Caco-2 (cell line): ENCODE measurements at regions not wholly inside any gene's neighbourhood (a gene's known extent, or its start where the extent isn't known, plus 50 kb on each side); places are given as distances from the start of the nearest gene placed in this dataset.

Source experiments
- BruUV-seq: library from RNA; stranded (reverse); fragments of 400-500 nt; replicated peaks from 2 replicates; lab custom pipeline; 2021; lab: Mats Ljungman, UMichigan
- CTCF ChIA-PET: fragments of 300-600 bp; sonication (Branson Sonifier 250); formaldehyde crosslinking; loops from one replicate; lab custom pipeline; 2022; ENCODE audit warnings: antibody characterized with exemption; lab: Charles Lee
- POLR2A ChIA-PET: fragments of 300-600 bp; sonication (Branson Sonifier 250); formaldehyde crosslinking; loops from one replicate; lab custom pipeline; 2022; ENCODE audit warnings: antibody characterized with exemption; lab: Charles Lee
- DNase-seq, 2 experiments: peaks; one replicate each; pipeline versions ENCODE4 v3.0.0 to v3.0.0-alpha.2; 2020 to 2022
- H3K27me3 ChIP-seq: replicated peaks from 2 replicates; pipeline ENCODE4 v1.6.0; 2011; ENCODE audit warnings: low read length; ENCODE audit not compliant: control insufficient read depth, insufficient read depth
- H3K36me3 ChIP-seq: 2 replicates; pipeline ENCODE4 v1.5.1; 2011; ENCODE audit warnings: low read length; ENCODE audit not compliant: control insufficient read depth, insufficient read depth
- H3K4me1 ChIP-seq: fragments of 250-450 bp; sonication (Bioruptor Pico); 2 replicates; pipeline ENCODE4 v1.5.1; 2020; ENCODE audit warnings: mild to moderate bottlenecking
- H3K4me3 ChIP-seq: 2 replicates; pipeline ENCODE4 v1.5.1; 2011; ENCODE audit warnings: low read depth, mild to moderate bottlenecking, control low read depth, low read length
- H3K9me3 ChIP-seq: fragments of 250-450 bp; sonication (Bioruptor Pico); 2 replicates; pipeline ENCODE4 v1.5.1; 2020; ENCODE audit warnings: mild to moderate bottlenecking, moderate library complexity
- H3K27ac Mint-ChIP-seq: one replicate; pipeline ENCODE4 v1.8.0; 2022; ENCODE audit warnings: mixed read lengths; ENCODE audit not compliant: unreplicated experiment
- H3K27me3 Mint-ChIP-seq: one replicate; pipeline ENCODE4 v1.8.0; 2022; ENCODE audit warnings: mixed read lengths; ENCODE audit not compliant: insufficient read depth, unreplicated experiment
- H3K36me3 Mint-ChIP-seq: one replicate; pipeline ENCODE4 v1.8.0; 2022; ENCODE audit warnings: mild to moderate bottlenecking, mixed read lengths; ENCODE audit not compliant: insufficient read depth, unreplicated experiment
- H3K4me1 Mint-ChIP-seq: one replicate; pipeline ENCODE4 v1.8.0; 2022; ENCODE audit warnings: low read depth, mixed read lengths; ENCODE audit not compliant: unreplicated experiment
- H3K4me3 Mint-ChIP-seq: one replicate; pipeline ENCODE4 v1.8.0; 2022; ENCODE audit warnings: mild to moderate bottlenecking, moderate library complexity, mixed read lengths; ENCODE audit not compliant: unreplicated experiment
- H3K9me3 Mint-ChIP-seq: one replicate; pipeline ENCODE4 v1.8.0; 2022; ENCODE audit warnings: mixed read lengths; ENCODE audit not compliant: unreplicated experiment
- intact Hi-C: fragments of 100-400 bp; cut with micrococcal nuclease; formaldehyde crosslinking; loops from one replicate; pipeline ENCODE4 v1.10.0; 2022; ENCODE audit not compliant: unreplicated experiment
- TF ChIP-seq, protein P1 (sequence below), 2 experiments: fragments of 200-600 bp in 1 of 2; IDR thresholded peaks; 1 replicate in 1 of 2; 2 replicates in 1 of 2; pipeline versions ENCODE4 v1.5.1 to v1.8.0; 2011 to 2022; ENCODE audit warnings: antibody characterized with exemption in 1 of 2, control low read depth in 1 of 2, inconsistent platforms in 1 of 2, low read depth in 1 of 2, low read length in 1 of 2, mild to moderate bottlenecking in 1 of 2, moderate library complexity in 1 of 2; ENCODE audit not compliant: insufficient read depth in 1 of 2, severe bottlenecking in 1 of 2, unreplicated experiment in 1 of 2

DNA sequence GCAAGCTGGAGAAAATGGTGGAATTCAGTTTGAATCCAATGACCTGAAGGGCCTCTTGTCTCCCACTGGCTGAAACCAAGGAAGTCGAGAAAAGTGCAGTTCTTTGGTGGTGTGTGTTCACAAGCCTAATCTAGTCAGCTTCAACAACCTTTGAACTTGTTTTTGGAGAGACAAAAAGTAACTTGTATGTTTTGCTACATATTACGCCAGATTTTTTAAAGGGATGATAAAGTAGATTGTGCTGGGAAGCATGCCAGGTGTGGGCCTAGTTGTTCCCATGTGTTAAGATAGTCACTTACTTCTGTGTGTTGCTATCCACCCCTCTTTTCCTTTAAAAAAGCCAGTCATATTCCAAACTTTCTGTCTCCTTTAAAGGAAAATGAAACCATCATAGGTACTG is 79.7 kb upstream of the FAM3C start:
- TF ChIP-seq, protein P1, sequence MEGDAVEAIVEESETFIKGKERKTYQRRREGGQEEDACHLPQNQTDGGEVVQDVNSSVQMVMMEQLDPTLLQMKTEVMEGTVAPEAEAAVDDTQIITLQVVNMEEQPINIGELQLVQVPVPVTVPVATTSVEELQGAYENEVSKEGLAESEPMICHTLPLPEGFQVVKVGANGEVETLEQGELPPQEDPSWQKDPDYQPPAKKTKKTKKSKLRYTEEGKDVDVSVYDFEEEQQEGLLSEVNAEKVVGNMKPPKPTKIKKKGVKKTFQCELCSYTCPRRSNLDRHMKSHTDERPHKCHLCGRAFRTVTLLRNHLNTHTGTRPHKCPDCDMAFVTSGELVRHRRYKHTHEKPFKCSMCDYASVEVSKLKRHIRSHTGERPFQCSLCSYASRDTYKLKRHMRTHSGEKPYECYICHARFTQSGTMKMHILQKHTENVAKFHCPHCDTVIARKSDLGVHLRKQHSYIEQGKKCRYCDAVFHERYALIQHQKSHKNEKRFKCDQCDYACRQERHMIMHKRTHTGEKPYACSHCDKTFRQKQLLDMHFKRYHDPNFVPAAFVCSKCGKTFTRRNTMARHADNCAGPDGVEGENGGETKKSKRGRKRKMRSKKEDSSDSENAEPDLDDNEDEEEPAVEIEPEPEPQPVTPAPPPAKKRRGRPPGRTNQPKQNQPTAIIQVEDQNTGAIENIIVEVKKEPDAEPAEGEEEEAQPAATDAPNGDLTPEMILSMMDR (IDR thresholded peaks at IDR 0.05; ENCODE audit: insufficient read depth in 1 of 2, low read depth in 1 of 2, low read length in 1 of 2, severe bottlenecking in 1 of 2, unreplicated experiment in 1 of 2), result no peak
- intact Hi-C loops, result no loop called here
- H3K4me3 Mint-ChIP-seq, result no peak overlapping the region
- H3K36me3 Mint-ChIP-seq, result no peaks in the 10 kb centered on the region
- H3K27me3 ChIP-seq, result no peaks in the 10 kb centered on the region
- H3K27ac Mint-ChIP-seq, result no peak overlapping the region
- no peaks in the 10 kb centered on the region for H3K27me3 Mint-ChIP-seq
- ChIA-PET POLR2A (no interaction called here), CTCF (no interaction called here)
- H3K4me1 ChIP-seq, result no peaks in the 10 kb centered on the region
- no peaks in the 10 kb centered on the region for H3K36me3 ChIP-seq
- no peaks in the 10 kb centered on the region for H3K9me3 ChIP-seq
- no peak for DNase-seq
- no peaks in the 10 kb centered on the region for H3K4me1 Mint-ChIP-seq
- H3K4me3 ChIP-seq, result no peak overlapping the region
- no peaks in the 10 kb centered on the region for H3K9me3 Mint-ChIP-seq
- no TSS peak for BruUV-seq

DNA sequence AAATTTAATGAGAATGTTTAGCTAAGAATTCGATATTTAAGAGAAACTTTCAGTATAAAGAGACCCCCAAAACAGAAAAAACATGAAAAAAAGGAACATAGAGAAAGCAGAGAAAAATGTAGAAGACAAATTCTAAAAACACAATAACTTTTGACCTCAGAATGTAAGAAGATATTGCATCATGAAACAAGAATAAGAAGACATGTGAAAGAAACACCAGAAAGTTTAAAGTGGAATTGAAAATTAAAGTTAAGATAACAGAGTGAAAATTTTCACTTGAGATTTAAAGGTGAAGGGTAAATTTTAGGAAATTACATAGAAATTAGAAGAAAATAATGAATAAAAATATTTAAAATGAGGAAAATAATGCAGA is 78.2 kb upstream of the FAM3C start:
- Histone ChIP-seq H3K9me3 (no peaks in the 10 kb centered on the region), H3K36me3 (no peaks in the 10 kb centered on the region), H3K4me1 (no peaks in the 10 kb centered on the region), H3K27me3 (no peaks in the 10 kb centered on the region), H3K4me3 (no peak overlapping the region)
- DNase-seq, result no peak
- Mint-ChIP-seq H3K9me3 (no peaks in the 10 kb centered on the region), H3K36me3 (no peaks in the 10 kb centered on the region), H3K4me3 (no peak overlapping the region), H3K4me1 (no peaks in the 10 kb centered on the region), H3K27ac (no peak overlapping the region), H3K27me3 (no peaks in the 10 kb centered on the region)
- TF ChIP-seq, protein P1 (IDR thresholded peaks at IDR 0.05; ENCODE audit: insufficient read depth in 1 of 2, low read depth in 1 of 2, low read length in 1 of 2, severe bottlenecking in 1 of 2, unreplicated experiment in 1 of 2), result no peak
- no TSS peak for BruUV-seq
- ChIA-PET POLR2A (no interaction called here), CTCF (no interaction called here)
- intact Hi-C loops, result no loop called here

DNA sequence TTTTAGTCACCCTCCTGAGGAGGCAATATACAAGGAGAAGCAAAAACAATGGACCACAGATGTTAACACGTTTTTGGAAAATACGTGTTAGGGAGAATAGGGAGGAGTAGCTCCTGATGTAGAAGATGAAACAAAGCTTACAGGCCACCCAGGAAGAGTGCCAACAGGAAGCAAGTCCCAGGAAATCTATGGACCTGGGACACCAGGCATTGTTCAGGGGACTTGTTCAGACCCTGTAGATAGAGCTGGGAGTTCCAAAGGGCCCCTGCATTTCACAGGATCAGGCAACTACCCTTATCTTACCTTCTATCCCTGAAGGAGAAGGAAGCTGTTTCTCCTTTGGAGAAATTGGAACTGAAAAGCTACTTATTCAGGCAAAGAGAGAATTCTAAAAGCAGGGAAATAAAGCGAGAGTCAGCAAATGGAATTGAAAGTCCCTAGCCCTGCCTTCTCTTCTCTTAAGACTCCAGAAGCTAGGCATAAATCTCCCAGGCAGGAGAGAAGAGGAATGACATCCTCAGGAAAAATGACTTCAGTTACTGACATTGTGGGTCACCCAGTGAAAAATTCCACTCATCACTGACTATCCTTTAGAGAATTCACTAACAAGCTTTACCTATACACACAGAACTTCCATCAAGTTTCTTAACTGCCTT is 77.7 kb upstream of the FAM3C start:
- Mint-ChIP-seq H3K4me1 (no peaks in the 10 kb centered on the region), H3K9me3 (no peaks in the 10 kb centered on the region), H3K27ac (no peak overlapping the region), H3K4me3 (no peak overlapping the region), H3K36me3 (no peaks in the 10 kb centered on the region), H3K27me3 (no peaks in the 10 kb centered on the region)
- Histone ChIP-seq H3K4me3 (no peak overlapping the region), H3K9me3 (no peaks in the 10 kb centered on the region), H3K4me1 (no peaks in the 10 kb centered on the region), H3K27me3 (no peaks in the 10 kb centered on the region), H3K36me3 (no peaks in the 10 kb centered on the region)
- POLR2A ChIA-PET, result no interaction called here
- CTCF ChIA-PET, result no interaction called here
- DNase-seq, result no peak
- BruUV-seq, result no TSS peak
- intact Hi-C loops, result no loop called here
- TF ChIP-seq, protein P1 (IDR thresholded peaks at IDR 0.05; ENCODE audit: insufficient read depth in 1 of 2, low read depth in 1 of 2, low read length in 1 of 2, severe bottlenecking in 1 of 2, unreplicated experiment in 1 of 2), result no peak
